ENCODE measurements at regions not wholly inside any gene's neighbourhood (a gene's known extent, or its start where the extent isn't known, plus 50 kb on each side); places are given as distances from the start of the nearest gene placed in this dataset.

GRCh38 chr5:126093041-126093440, 330.2 kb upstream of the GRAMD2B start:
- TF ChIP-seq POLR2A (IDR thresholded peaks at IDR 0.05) (no peak), CTCF (IDR thresholded peaks at IDR 0.05) (no peak), EP300 (IDR thresholded peaks at IDR 0.05) (no peak)

All from sigmoid colon (tissue), 4 donors.